Loucy (cell line): ENCODE measurements at regions not wholly inside any gene's neighbourhood (a gene's known extent, or its start where the extent isn't known, plus 50 kb on each side); places are given as distances from the start of the nearest gene placed in this dataset.

Experiments
- H2AFZ ChIP-seq: fragments of 200-600 bp; sonication (generic); 2 replicates; pipeline ENCODE4 v1.6.0; 2016; ENCODE audit warnings: antibody characterized with exemption, mild to moderate bottlenecking, low read length, moderate library complexity
- H3F3A ChIP-seq: fragments of 200-600 bp; 2 replicates; pipeline ENCODE4 v1.6.0; 2016; ENCODE audit warnings: antibody characterized with exemption, low read depth, mild to moderate bottlenecking
- H3K27me3 ChIP-seq: fragments of 200-600 bp; sonication (generic); 2 replicates; pipeline ENCODE4 v1.6.1; 2014; ENCODE audit warnings: low read length, mild to moderate bottlenecking; ENCODE audit not compliant: insufficient read depth, poor library complexity, severe bottlenecking
- H3K36me3 ChIP-seq: fragments of 200-600 bp; sonication (generic); 2 replicates; pipeline ENCODE4 v1.6.1; 2016; ENCODE audit warnings: low read length; ENCODE audit not compliant: insufficient read depth
- H3K4me1 ChIP-seq: fragments of 200-600 bp; sonication (generic); 2 replicates; pipeline ENCODE4 v1.5.1; 2014; ENCODE audit warnings: low read length, mild to moderate bottlenecking; ENCODE audit not compliant: insufficient read depth, poor library complexity, severe bottlenecking
- H3K4me2 ChIP-seq: fragments of 200-600 bp; sonication (generic); 2 replicates; pipeline ENCODE4 v1.6.0; 2014; ENCODE audit warnings: antibody characterized with exemption, low read length, low read depth, mild to moderate bottlenecking; ENCODE audit not compliant: poor library complexity, severe bottlenecking
- H3K4me3 ChIP-seq: fragments of 200-600 bp; sonication (generic); 2 replicates; pipeline ENCODE4 v1.5.1; 2014; ENCODE audit warnings: low read length, mild to moderate bottlenecking, mixed read lengths; ENCODE audit not compliant: poor library complexity, severe bottlenecking
- H3K79me2 ChIP-seq: fragments of 200-600 bp; sonication (generic); 2 replicates; pipeline ENCODE4 v1.6.1; 2014; ENCODE audit warnings: low read length; ENCODE audit not compliant: insufficient read depth
- H3K9ac ChIP-seq: fragments of 200-600 bp; sonication (generic); 2 replicates; pipeline ENCODE4 v1.6.0; 2014; ENCODE audit warnings: mild to moderate bottlenecking, low read depth, low read length, moderate library complexity; ENCODE audit not compliant: poor library complexity, severe bottlenecking
- H3K9me2 ChIP-seq: fragments of 200-600 bp; sonication (generic); replicated peaks from 2 replicates; pipeline ENCODE4 v1.6.1; 2016; ENCODE audit warnings: low read depth, low read length, mixed read lengths
- H3K9me3 ChIP-seq: fragments of 200-600 bp; sonication (generic); 2 replicates; pipeline ENCODE4 v1.6.1; 2014; ENCODE audit warnings: mild to moderate bottlenecking, antibody characterized with exemption, low read length, low read depth; ENCODE audit not compliant: insufficient read depth
- H4K20me1 ChIP-seq: fragments of 200-600 bp; sonication (generic); 2 replicates; pipeline ENCODE4 v1.6.0; 2014; ENCODE audit warnings: antibody characterized with exemption, low read length, mild to moderate bottlenecking; ENCODE audit not compliant: insufficient read depth, poor library complexity, severe bottlenecking
- CTCF ChIP-seq: fragments of 200-600 bp; sonication (generic); conservative IDR thresholded peaks from 2 replicates; pipeline ENCODE4 v1.5.1; 2014; ENCODE audit warnings: mild to moderate bottlenecking, antibody characterized with exemption, low read length
- EZH2phosphoT487 ChIP-seq: fragments of 200-600 bp; IDR thresholded peaks from 2 replicates; pipeline ENCODE4 v1.6.1; 2018; ENCODE audit warnings: antibody characterized with exemption, mild to moderate bottlenecking, moderate library complexity, borderline replicate concordance

- Histone ChIP-seq H3F3A (no peaks in the 10 kb centered on the region), H3K9ac (no peak overlapping the region), H3K79me2 (no peaks in the 10 kb centered on the region), H3K4me2 (no peak overlapping the region), H3K27me3 (no peaks in the 10 kb centered on the region), H3K4me3 (no peak overlapping the region), H3K9me2 (no peaks in the 10 kb centered on the region), H4K20me1 (no peaks in the 10 kb centered on the region), H3K4me1 (peaks cover 15% of the 10 kb centered on the region), H3K36me3 (no peaks in the 10 kb centered on the region), H3K9me3 (no peaks in the 10 kb centered on the region), H2AFZ (no peak overlapping the region)
- no peak for TF ChIP-seq CTCF
- TF ChIP-seq EZH2phosphoT487 = no peak
These were observed 188.4 kb downstream of the SATB1 start for GRCh38 chr3:18236726-18237125.

- Histone ChIP-seq H3K9me3 (no peaks in the 10 kb centered on the region), H3K4me3 (no peak overlapping the region), H3K79me2 (no peaks in the 10 kb centered on the region), H4K20me1 (no peaks in the 10 kb centered on the region), H3K36me3 (no peaks in the 10 kb centered on the region), H3K9me2 (no peaks in the 10 kb centered on the region), H3K27me3 (no peaks in the 10 kb centered on the region), H3F3A (no peaks in the 10 kb centered on the region), H3K4me2 (no peak overlapping the region), H3K4me1 (peaks cover 15% of the 10 kb centered on the region), H2AFZ (no peak overlapping the region), H3K9ac (no peak overlapping the region)
- TF ChIP-seq CTCF = no peak
- TF ChIP-seq EZH2phosphoT487 = no peak
These were observed 190.3 kb downstream of the SATB1 start for GRCh38 chr3:18234717-18235335.

GRCh38 chr3:18233987-18234716, 191.0 kb downstream of the SATB1 start:
- TF ChIP-seq CTCF (no peak), EZH2phosphoT487 (no peak)
- no peaks in the 10 kb centered on the region for H3K36me3 ChIP-seq
- no peaks in the 10 kb centered on the region for H3K9me3 ChIP-seq
- no peaks in the 10 kb centered on the region for H4K20me1 ChIP-seq
- no peaks in the 10 kb centered on the region for H3K9me2 ChIP-seq
- H3K27me3 ChIP-seq = no peaks in the 10 kb centered on the region
- no peaks in the 10 kb centered on the region for H3K79me2 ChIP-seq
- no peak overlapping the region for H3K4me2 ChIP-seq
- H3K4me1 ChIP-seq = peaks cover 15% of the 10 kb centered on the region
- H3K9ac ChIP-seq = no peak overlapping the region
- H3K4me3 ChIP-seq = no peak overlapping the region
- no peaks in the 10 kb centered on the region for H3F3A ChIP-seq
- H2AFZ ChIP-seq = no peak overlapping the region
